ENCODE measurements at regions not wholly inside any gene's neighbourhood (a gene's known extent, or its start where the extent isn't known, plus 50 kb on each side); places are given as distances from the start of the nearest gene placed in this dataset.

GRCh38 chr2:48207851-48208250, 106.6 kb upstream of the FOXN2 start:
- no peak for TF ChIP-seq CTCF (IDR thresholded peaks at IDR 0.05; ENCODE audit: insufficient read depth, low read length, poor library complexity, severe bottlenecking)
- Histone ChIP-seq H3K4me3 (ENCODE audit: low read depth, low read length) (no peak overlapping the region), H3K27me3 (ENCODE audit: control insufficient read depth, insufficient read depth, low read length) (no peaks in the 10 kb centered on the region), H3K36me3 (ENCODE audit: control insufficient read depth, insufficient read depth, low read length) (no peaks in the 10 kb centered on the region)
- DNase-seq (ENCODE audit: low read depth) = no peak

DNA sequence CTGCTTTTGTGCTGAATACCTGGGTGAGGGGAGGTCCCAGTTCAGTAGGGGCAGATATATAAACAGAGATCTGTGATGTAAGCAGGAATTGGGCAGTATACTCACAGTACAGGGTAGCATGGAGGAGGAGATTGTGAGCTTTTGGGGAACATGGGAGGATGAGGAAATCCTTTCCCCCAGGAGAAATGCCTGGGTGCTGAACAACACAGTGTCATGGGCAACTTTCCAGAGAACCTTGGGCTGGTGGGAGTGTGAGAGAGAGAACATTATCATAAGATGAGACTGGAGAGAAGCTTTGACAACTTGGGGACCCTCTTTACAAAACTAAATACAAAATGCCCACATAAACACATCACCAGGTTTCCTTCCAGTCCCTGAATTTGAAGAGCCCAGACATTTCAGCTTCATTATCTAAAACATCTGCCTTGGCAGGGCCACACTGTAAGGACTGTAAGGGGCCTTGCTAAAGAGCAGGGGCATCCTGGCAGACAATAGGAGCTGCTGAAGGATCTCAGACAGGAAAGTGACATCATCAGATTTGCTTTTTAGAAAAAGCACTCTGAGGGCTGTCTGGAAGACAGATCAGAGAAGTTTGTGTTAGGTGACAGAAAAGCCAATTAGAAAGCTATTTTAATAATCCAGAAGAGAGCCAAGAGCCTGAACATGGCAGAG, 105.1 kb upstream of the FOXN2 start:
- DNase-seq (ENCODE audit: low read depth) = no peak
- TF ChIP-seq CTCF (IDR thresholded peaks at IDR 0.05; ENCODE audit: insufficient read depth, low read length, poor library complexity, severe bottlenecking) = no peak
- no peaks in the 10 kb centered on the region for H3K27me3 ChIP-seq (ENCODE audit: control insufficient read depth, insufficient read depth, low read length)
- H3K36me3 ChIP-seq (ENCODE audit: control insufficient read depth, insufficient read depth, low read length) = no peaks in the 10 kb centered on the region
- H3K4me3 ChIP-seq (ENCODE audit: low read depth, low read length) = no peak overlapping the region

- Histone ChIP-seq H3K4me3 (ENCODE audit: low read depth, low read length) (no peak overlapping the region), H3K36me3 (ENCODE audit: control insufficient read depth, insufficient read depth, low read length) (no peaks in the 10 kb centered on the region), H3K27me3 (ENCODE audit: control insufficient read depth, insufficient read depth, low read length) (no peaks in the 10 kb centered on the region)
- TF ChIP-seq CTCF (IDR thresholded peaks at IDR 0.05; ENCODE audit: insufficient read depth, low read length, poor library complexity, severe bottlenecking) = no peak
- DNase-seq (ENCODE audit: low read depth) = no peak
Measured at GRCh38 chr2:48210189-48210588, 104.3 kb upstream of the FOXN2 start.

DNA sequence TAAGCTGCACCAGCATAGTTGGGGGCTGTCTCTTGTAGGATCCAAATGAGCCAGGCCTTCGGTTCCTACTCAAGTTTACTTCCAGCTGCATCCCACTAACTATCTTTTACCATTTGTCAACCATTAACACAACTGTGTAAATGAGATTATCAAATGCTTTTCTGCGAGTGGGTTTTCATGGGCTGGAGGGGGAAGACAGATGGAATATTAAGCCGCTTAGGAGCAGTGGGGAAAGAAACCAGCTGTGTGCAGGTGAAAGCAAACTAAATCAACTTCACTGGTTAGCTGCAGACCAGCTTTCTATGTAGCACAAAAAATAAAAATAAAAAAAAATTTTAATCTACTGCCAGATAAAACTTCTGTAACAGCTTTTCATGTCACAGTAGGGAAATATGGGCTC, 100.8 kb upstream of the FOXN2 start:
- Histone ChIP-seq H3K4me3 (ENCODE audit: low read depth, low read length) (no peak overlapping the region), H3K36me3 (ENCODE audit: control insufficient read depth, insufficient read depth, low read length) (no peaks in the 10 kb centered on the region), H3K27me3 (ENCODE audit: control insufficient read depth, insufficient read depth, low read length) (no peaks in the 10 kb centered on the region)
- TF ChIP-seq CTCF (IDR thresholded peaks at IDR 0.05; ENCODE audit: insufficient read depth, low read length, poor library complexity, severe bottlenecking) = no peak
- DNase-seq (ENCODE audit: low read depth) = no peak

- DNase-seq (ENCODE audit: low read depth) = no peak
- no peak for TF ChIP-seq CTCF (IDR thresholded peaks at IDR 0.05; ENCODE audit: insufficient read depth, low read length, poor library complexity, severe bottlenecking)
- H3K27me3 ChIP-seq (ENCODE audit: control insufficient read depth, insufficient read depth, low read length) = no peaks in the 10 kb centered on the region
- no peak overlapping the region for H3K4me3 ChIP-seq (ENCODE audit: low read depth, low read length)
- no peaks in the 10 kb centered on the region for H3K36me3 ChIP-seq (ENCODE audit: control insufficient read depth, insufficient read depth, low read length)
Measured at GRCh38 chr2:48218169-48218568, 96.3 kb upstream of the FOXN2 start.

- TF ChIP-seq CTCF (IDR thresholded peaks at IDR 0.05; ENCODE audit: insufficient read depth, low read length, poor library complexity, severe bottlenecking) = no peak
- no peaks in the 10 kb centered on the region for H3K27me3 ChIP-seq (ENCODE audit: control insufficient read depth, insufficient read depth, low read length)
- H3K36me3 ChIP-seq (ENCODE audit: control insufficient read depth, insufficient read depth, low read length) = no peaks in the 10 kb centered on the region
- H3K4me3 ChIP-seq (ENCODE audit: low read depth, low read length) = no peak overlapping the region
- no peak for DNase-seq (ENCODE audit: low read depth)
Measured at GRCh38 chr2:48219234-48219554, 95.3 kb upstream of the FOXN2 start.

Data from kidney epithelial cell (primary cell).